Fibroblast of mammary gland (primary cell): ENCODE measurements at regions not wholly inside any gene's neighbourhood (a gene's known extent, or its start where the extent isn't known, plus 50 kb on each side); places are given as distances from the start of the nearest gene placed in this dataset.
A peak's percentile ranks its signal among the peaks of the same experiment; 100 is the strongest.

Source experiments
- DNase-seq: peaks from one replicate; pipeline ENCODE4 v3.0.0-alpha.2; 2010; ENCODE audit warnings: low read depth
- H3K4me3 ChIP-seq: 2 replicates; pipeline ENCODE4 v1.5.1; 2011; ENCODE audit warnings: low read depth, mild to moderate bottlenecking, low read length, moderate library complexity; ENCODE audit not compliant: control insufficient read depth
- CTCF ChIP-seq: conservative IDR thresholded peaks from 2 replicates; pipeline ENCODE4 v1.5.1; 2011; ENCODE audit warnings: low read depth, low read length, inconsistent platforms; ENCODE audit not compliant: control insufficient read depth, insufficient read depth

- TF ChIP-seq CTCF: no peak
- no peak overlapping the region for H3K4me3 ChIP-seq
- no peak for DNase-seq
These were observed 62.0 kb downstream of the C11orf91 start for GRCh38 chr11:33638608-33639007.

GRCh38 chr11:33636104-33636503 is 64.5 kb downstream of the C11orf91 start:
- no peak overlapping the region for H3K4me3 ChIP-seq
- DNase-seq: peak; percentile 87
- TF ChIP-seq CTCF: no peak

GRCh38 chr11:33635161-33635560 is 65.5 kb downstream of the C11orf91 start:
- no peak overlapping the region for H3K4me3 ChIP-seq
- DNase-seq: peak; percentile 83
- TF ChIP-seq CTCF: no peak

- peak; percentile 81 for DNase-seq
- H3K4me3 ChIP-seq: no peak overlapping the region
- TF ChIP-seq CTCF: no peak
These were observed 66.3 kb downstream of the C11orf91 start for GRCh38 chr11:33634291-33634834.

- no peak overlapping the region for H3K4me3 ChIP-seq
- DNase-seq: peak; percentile 85
- TF ChIP-seq CTCF: no peak
These were observed 67.2 kb downstream of the C11orf91 start for GRCh38 chr11:33633251-33634003.

- TF ChIP-seq CTCF: no peak
- no peak for DNase-seq
These were observed 68.9 kb downstream of the C11orf91 start for GRCh38 chr11:33631749-33632091.

More at GRCh38 chr11:33631749-33632091, 68.9 kb downstream of the C11orf91 start:
- no peak overlapping the region for H3K4me3 ChIP-seq
